Right atrium auricular region (tissue), 2 donors: ENCODE measurements at regions not wholly inside any gene's neighbourhood (a gene's known extent, or its start where the extent isn't known, plus 50 kb on each side); places are given as distances from the start of the nearest gene placed in this dataset.

Experiments used
- DNase-seq: peaks from one replicate; pipeline ENCODE4 v3.0.0-alpha.2; 2019; ENCODE audit warnings: low spot score
- H3K27ac ChIP-seq, 2 donors: fragments of 200-600 bp; sonication (generic); 1 replicate in 1 of 2; 2 replicates in 1 of 2; pipeline ENCODE4 v1.5.1; 2016 to 2019
- H3K27me3 ChIP-seq, 2 donors: fragments of 200-600 bp; sonication (generic); one replicate each; pipeline versions ENCODE4 v1.5.1 to v1.6.0; 2017 to 2019
- H3K36me3 ChIP-seq: fragments of 200-600 bp; sonication (generic); one replicate; pipeline ENCODE4 v1.5.1; 2016
- H3K4me1 ChIP-seq, 2 donors: fragments of 200-600 bp; sonication (generic); one replicate each; pipeline versions ENCODE4 v1.5.1 to v1.6.0; 2017 to 2019
- H3K4me3 ChIP-seq, 2 donors: fragments of 200-600 bp; sonication (generic); 1 replicate in 1 of 2; 2 replicates in 1 of 2; pipeline ENCODE4 v1.5.1; 2017 to 2019; ENCODE audit warnings: mild to moderate bottlenecking in 1 of 2, moderate library complexity in 1 of 2
- H3K9me3 ChIP-seq, 2 donors: fragments of 200-600 bp; sonication (generic); one replicate each; pipeline ENCODE4 v1.5.1; 2019
- CTCF ChIP-seq, 2 donors: fragments of 200-600 bp; sonication (generic); IDR thresholded peaks; one replicate each; pipeline ENCODE4 v1.5.1; 2019; ENCODE audit warnings: antibody characterized with exemption in 2 of 2

- no peak overlapping the region for H3K4me3 ChIP-seq
- H3K27ac ChIP-seq = no peak overlapping the region
- DNase-seq = no peak
- no peaks in the 10 kb centered on the region for H3K9me3 ChIP-seq
- H3K4me1 ChIP-seq = no peaks in the 10 kb centered on the region
- no peak for TF ChIP-seq CTCF (IDR thresholded peaks at IDR 0.05)
- no peaks in the 10 kb centered on the region for H3K27me3 ChIP-seq
- no peaks in the 10 kb centered on the region for H3K36me3 ChIP-seq
Measured at GRCh38 chr18:40347261-40347660, 1607.8 kb upstream of the PIK3C3 start.

GRCh38 chr18:40346146-40346545 is 1608.9 kb upstream of the PIK3C3 start:
- Histone ChIP-seq H3K27me3 (no peaks in the 10 kb centered on the region), H3K27ac (no peak overlapping the region), H3K9me3 (no peaks in the 10 kb centered on the region), H3K4me3 (no peak overlapping the region), H3K36me3 (no peaks in the 10 kb centered on the region), H3K4me1 (no peaks in the 10 kb centered on the region)
- DNase-seq = no peak
- no peak for TF ChIP-seq CTCF (IDR thresholded peaks at IDR 0.05)

GRCh38 chr18:40341701-40342100 is 1613.3 kb upstream of the PIK3C3 start:
- DNase-seq = no peak
- no peaks in the 10 kb centered on the region for H3K36me3 ChIP-seq
- H3K4me1 ChIP-seq = no peaks in the 10 kb centered on the region
- H3K27me3 ChIP-seq = no peaks in the 10 kb centered on the region
- no peak for TF ChIP-seq CTCF (IDR thresholded peaks at IDR 0.05)
- H3K4me3 ChIP-seq = no peak overlapping the region
- H3K27ac ChIP-seq = no peak overlapping the region
- no peaks in the 10 kb centered on the region for H3K9me3 ChIP-seq

GRCh38 chr18:40338284-40338683 is 1616.8 kb upstream of the PIK3C3 start:
- no peak for TF ChIP-seq CTCF (IDR thresholded peaks at IDR 0.05)
- H3K27me3 ChIP-seq = no peaks in the 10 kb centered on the region
- no peak overlapping the region for H3K4me3 ChIP-seq
- H3K36me3 ChIP-seq = no peaks in the 10 kb centered on the region
- H3K4me1 ChIP-seq = no peaks in the 10 kb centered on the region
- no peak for DNase-seq
- peaks cover 0 to 3% of the 10 kb centered on the region in 2 donors for H3K9me3 ChIP-seq
- no peak overlapping the region for H3K27ac ChIP-seq

- no peak overlapping the region for H3K27ac ChIP-seq
- no peak for DNase-seq
- H3K36me3 ChIP-seq = no peaks in the 10 kb centered on the region
- no peaks in the 10 kb centered on the region for H3K4me1 ChIP-seq
- H3K4me3 ChIP-seq = no peak overlapping the region
- H3K27me3 ChIP-seq = no peaks in the 10 kb centered on the region
- TF ChIP-seq CTCF (IDR thresholded peaks at IDR 0.05) = no peak
- H3K9me3 ChIP-seq = peaks cover 0 to 12% of the 10 kb centered on the region in 2 donors
Measured at GRCh38 chr18:40326985-40327384, 1628.0 kb upstream of the PIK3C3 start.

- Histone ChIP-seq H3K27ac (no peak overlapping the region), H3K9me3 (peaks cover 0 to 6% of the 10 kb centered on the region in 2 donors), H3K4me3 (no peak overlapping the region), H3K4me1 (no peaks in the 10 kb centered on the region), H3K36me3 (no peaks in the 10 kb centered on the region), H3K27me3 (no peaks in the 10 kb centered on the region)
- no peak for DNase-seq
- TF ChIP-seq CTCF (IDR thresholded peaks at IDR 0.05) = no peak
Measured at GRCh38 chr18:40325988-40326387, 1629.0 kb upstream of the PIK3C3 start.
